ENCODE measurements at regions not wholly inside any gene's neighbourhood (a gene's known extent, or its start where the extent isn't known, plus 50 kb on each side); places are given as distances from the start of the nearest gene placed in this dataset.

- no peak overlapping the region for H3K4me3 ChIP-seq (replicated peaks in 1 of 4; ENCODE audit: control extremely low read depth in 1 of 4, insufficient read depth in 1 of 4, low read depth in 3 of 4, low read length in 4 of 4)
- H3K4me2 ChIP-seq (ENCODE audit: extremely low read depth, insufficient read depth, low read length), result no peak overlapping the region
- no peak overlapping the region for H3K27ac ChIP-seq (ENCODE audit: insufficient read depth, low read length)
- H3K36me3 ChIP-seq (ENCODE audit: control insufficient read depth, insufficient read depth, low read length), result no peaks in the 10 kb centered on the region
- DNase-seq (ENCODE audit: low read depth in 2 of 2), result no peak
- no peaks in the 10 kb centered on the region for H3K4me1 ChIP-seq (ENCODE audit: control insufficient read depth, extremely low read depth, insufficient read depth, low read length)
- no peaks in the 10 kb centered on the region for H3K79me2 ChIP-seq (ENCODE audit: control insufficient read depth, insufficient read depth, low read length)
- H4K20me1 ChIP-seq (ENCODE audit: control insufficient read depth, extremely low read depth, insufficient read depth, low read length), result no peaks in the 10 kb centered on the region
- no peak for TF ChIP-seq EZH2 (IDR thresholded peaks at IDR 0.05; ENCODE audit: low read length, missing control alignments)
- TF ChIP-seq CTCF (conservative IDR thresholded peaks at IDR 0.05 in 1 of 2, IDR thresholded peaks at IDR 0.05 in 1 of 2; ENCODE audit: low read depth in 1 of 2, low read length in 2 of 2), result no peak
- no peaks in the 10 kb centered on the region for H3K9me3 ChIP-seq (ENCODE audit: control insufficient read depth, insufficient read depth, low read depth, low read length)
- no peak overlapping the region for H2AFZ ChIP-seq (ENCODE audit: low read length)
- no peaks in the 10 kb centered on the region for H3K27me3 ChIP-seq (ENCODE audit: control insufficient read depth, insufficient read depth, low read length)
- H3K9ac ChIP-seq (ENCODE audit: insufficient read depth, low read length), result no peak overlapping the region
These were observed 263.1 kb upstream of the PTGER4 start for GRCh38 chr5:40416588-40416987.

GRCh38 chr5:40416098-40416497 is 263.6 kb upstream of the PTGER4 start:
- H2AFZ ChIP-seq (ENCODE audit: low read length), result no peak overlapping the region

GRCh38 chr5:40414922-40415321 is 264.8 kb upstream of the PTGER4 start:
- Histone ChIP-seq H3K9me3 (ENCODE audit: control insufficient read depth, insufficient read depth, low read depth, low read length) (no peaks in the 10 kb centered on the region), H3K4me3 (replicated peaks in 1 of 4; ENCODE audit: control extremely low read depth in 1 of 4, insufficient read depth in 1 of 4, low read depth in 3 of 4, low read length in 4 of 4) (no peak overlapping the region), H3K36me3 (ENCODE audit: control insufficient read depth, insufficient read depth, low read length) (no peaks in the 10 kb centered on the region), H3K4me1 (ENCODE audit: control insufficient read depth, extremely low read depth, insufficient read depth, low read length) (peaks cover 6% of the 10 kb centered on the region), H3K9ac (ENCODE audit: insufficient read depth, low read length) (no peak overlapping the region), H3K4me2 (ENCODE audit: extremely low read depth, insufficient read depth, low read length) (no peak overlapping the region), H4K20me1 (ENCODE audit: control insufficient read depth, extremely low read depth, insufficient read depth, low read length) (no peaks in the 10 kb centered on the region), H2AFZ (ENCODE audit: low read length) (no peak overlapping the region), H3K27me3 (ENCODE audit: control insufficient read depth, insufficient read depth, low read length) (no peaks in the 10 kb centered on the region), H3K79me2 (ENCODE audit: control insufficient read depth, insufficient read depth, low read length) (no peaks in the 10 kb centered on the region), H3K27ac (ENCODE audit: insufficient read depth, low read length) (no peak overlapping the region)
- no peak for DNase-seq (ENCODE audit: low read depth in 2 of 2)
- TF ChIP-seq CTCF (conservative IDR thresholded peaks at IDR 0.05 in 1 of 2, IDR thresholded peaks at IDR 0.05 in 1 of 2; ENCODE audit: low read depth in 1 of 2, low read length in 2 of 2) (no peak), EZH2 (IDR thresholded peaks at IDR 0.05; ENCODE audit: low read length, missing control alignments) (no peak)

More at GRCh38 chr5:40416098-40416497, 263.6 kb upstream of the PTGER4 start:
- H3K9ac ChIP-seq (ENCODE audit: insufficient read depth, low read length), result no peak overlapping the region
- no peak for DNase-seq (ENCODE audit: low read depth in 2 of 2)
- H3K4me3 ChIP-seq (replicated peaks in 1 of 4; ENCODE audit: control extremely low read depth in 1 of 4, insufficient read depth in 1 of 4, low read depth in 3 of 4, low read length in 4 of 4), result no peak overlapping the region
- no peak for TF ChIP-seq EZH2 (IDR thresholded peaks at IDR 0.05; ENCODE audit: low read length, missing control alignments)
- TF ChIP-seq CTCF (conservative IDR thresholded peaks at IDR 0.05 in 1 of 2, IDR thresholded peaks at IDR 0.05 in 1 of 2; ENCODE audit: low read depth in 1 of 2, low read length in 2 of 2), result no peak
- no peaks in the 10 kb centered on the region for H3K27me3 ChIP-seq (ENCODE audit: control insufficient read depth, insufficient read depth, low read length)
- no peaks in the 10 kb centered on the region for H3K4me1 ChIP-seq (ENCODE audit: control insufficient read depth, extremely low read depth, insufficient read depth, low read length)
- H3K27ac ChIP-seq (ENCODE audit: insufficient read depth, low read length), result no peak overlapping the region
- no peaks in the 10 kb centered on the region for H4K20me1 ChIP-seq (ENCODE audit: control insufficient read depth, extremely low read depth, insufficient read depth, low read length)
- H3K9me3 ChIP-seq (ENCODE audit: control insufficient read depth, insufficient read depth, low read depth, low read length), result no peaks in the 10 kb centered on the region
- H3K36me3 ChIP-seq (ENCODE audit: control insufficient read depth, insufficient read depth, low read length), result no peaks in the 10 kb centered on the region
- H3K4me2 ChIP-seq (ENCODE audit: extremely low read depth, insufficient read depth, low read length), result no peak overlapping the region
- no peaks in the 10 kb centered on the region for H3K79me2 ChIP-seq (ENCODE audit: control insufficient read depth, insufficient read depth, low read length)

All from fibroblast of lung (primary cell).